HCT116 (cell line): ENCODE measurements at regions not wholly inside any gene's neighbourhood (a gene's known extent, or its start where the extent isn't known, plus 50 kb on each side); places are given as distances from the start of the nearest gene placed in this dataset.
A peak's percentile ranks its signal among the peaks of the same experiment; 100 is the strongest.

ENCODE experiments used
- ATAC-seq: fragments of 200-7000 bp; cut with Tn5 transposase; 2 replicates; pipeline ENCODE4 v1.9.1; 2020; ENCODE audit warnings: mild to moderate bottlenecking, moderate library complexity
- BruUV-seq: library from RNA; stranded (reverse); fragments of 400-500 nt; replicated peaks from 2 replicates; lab custom pipeline; 2021; lab: Mats Ljungman, UMichigan
- CTCF ChIA-PET: fragments of 300-600 bp; sonication (Branson Sonifier 250); formaldehyde crosslinking; loops from one replicate; lab custom pipeline; 2021; ENCODE audit warnings: antibody characterized with exemption; lab: Charles Lee
- POLR2A ChIA-PET: fragments of 300-600, 350-600 bp; sonication (Branson Sonifier 250); formaldehyde crosslinking; loops from one replicate; lab custom pipeline; 2021; ENCODE audit warnings: antibody characterized with exemption; lab: Charles Lee
- RAD21 ChIA-PET, 2 experiments: fragments of 300-600 bp; sonication (Branson Sonifier 250); formaldehyde crosslinking; loops; one replicate each; lab custom pipeline; 2023; ENCODE audit warnings: low total read pairs in 2 of 2; ENCODE audit not compliant: uncharacterized antibody in 2 of 2, unreplicated experiment in 2 of 2, low non-redundant PET in 1 of 2; lab: Charles Lee
- DNase-seq: peaks from one replicate; pipeline ENCODE4 v3.0.0-alpha.2; 2010; ENCODE audit warnings: low read depth, low spot score
- H2AFZ ChIP-seq: fragments of 200-600 bp; shearing (Covaris generic), sonication (generic); 2 replicates; pipeline ENCODE4 v1.6.1; 2017; ENCODE audit warnings: low read depth, mixed run types, mixed read lengths, antibody characterized with exemption, low read length; ENCODE audit not compliant: poor library complexity, severe bottlenecking
- H3K27ac ChIP-seq: 2 replicates; pipeline ENCODE4 v1.5.1; 2012; ENCODE audit warnings: low read depth, low read length
- H3K27me3 ChIP-seq: fragments of 200-600 bp; sonication (generic); 2 replicates; pipeline ENCODE4 v1.6.1; 2016; ENCODE audit warnings: mixed run types, low read length, mixed read lengths; ENCODE audit not compliant: insufficient read depth
- H3K36me3 ChIP-seq, 2 experiments: fragments of 200-500 bp in 1 of 2; fragments of 200-600 bp in 1 of 2; sonication (Bioruptor generic) in 1 of 2; sonication (generic) in 1 of 2; 2 replicates each; pipeline versions ENCODE4 v1.5.1 to v1.6.1; 2014 to 2016; ENCODE audit warnings: low read length in 2 of 2, inconsistent platforms in 1 of 2, mixed read lengths in 1 of 2, mixed run types in 1 of 2; ENCODE audit not compliant: insufficient read depth in 2 of 2, control insufficient read depth in 1 of 2
- H3K4me1 ChIP-seq, 2 experiments: fragments of 200-600 bp in 1 of 2; sonication (generic) in 1 of 2; 2 replicates each; pipeline versions ENCODE4 v1.5.1 to v1.6.1; 2012 to 2017; ENCODE audit warnings: low read length in 2 of 2, inconsistent platforms in 1 of 2, mild to moderate bottlenecking in 1 of 2, mixed read lengths in 1 of 2, mixed run types in 1 of 2, moderate library complexity in 1 of 2; ENCODE audit not compliant: insufficient read depth in 2 of 2, control insufficient read depth in 1 of 2
- H3K4me2 ChIP-seq: fragments of 200-600 bp; sonication (generic); 2 replicates; pipeline ENCODE4 v1.6.1; 2017; ENCODE audit warnings: mixed run types, low read length, mixed read lengths
- H3K4me3 ChIP-seq, 2 experiments: fragments of 200-600 bp in 1 of 2; sonication (generic) in 1 of 2; replicated peaks in 1 of 2; 2 replicates each; pipeline ENCODE4 v1.5.1; 2011 to 2016; ENCODE audit warnings: low read length in 2 of 2, control low read depth in 1 of 2, low read depth in 1 of 2, mild to moderate bottlenecking in 1 of 2, mixed read lengths in 1 of 2, mixed run types in 1 of 2
- H3K79me2 ChIP-seq: fragments of 200-600 bp; sonication (generic); 2 replicates; pipeline ENCODE4 v1.6.1; 2017; ENCODE audit warnings: mild to moderate bottlenecking, mixed run types, low read length, moderate library complexity, mixed read lengths; ENCODE audit not compliant: insufficient read depth
- H3K9ac ChIP-seq: fragments of 200-600 bp; sonication (generic); 2 replicates; pipeline ENCODE4 v1.6.1; 2016; ENCODE audit warnings: low read length, mixed read lengths
- H3K9me2 ChIP-seq: fragments of 200-600 bp; sonication (generic), shearing (Covaris generic); 2 replicates; pipeline ENCODE4 v1.6.1; 2017; ENCODE audit warnings: mixed run types, mild to moderate bottlenecking, moderate library complexity; ENCODE audit not compliant: insufficient read depth
- H3K9me3 ChIP-seq, 2 experiments: fragments of 200-500 bp in 1 of 2; fragments of 200-600 bp in 1 of 2; sonication (Bioruptor generic) in 1 of 2; sonication (generic) in 1 of 2; 2 replicates each; pipeline ENCODE4 v1.6.1; 2014 to 2017; ENCODE audit warnings: low read length in 2 of 2, mixed read lengths in 2 of 2, inconsistent platforms in 1 of 2, low read depth in 1 of 2, mild to moderate bottlenecking in 1 of 2, mixed run types in 1 of 2, moderate library complexity in 1 of 2; ENCODE audit not compliant: control insufficient read depth in 1 of 2, insufficient read depth in 1 of 2
- H4K20me1 ChIP-seq: fragments of 200-600 bp; sonication (generic), shearing (Covaris generic); 2 replicates; pipeline ENCODE4 v1.6.1; 2017; ENCODE audit warnings: mixed run types, mild to moderate bottlenecking, moderate library complexity; ENCODE audit not compliant: insufficient read depth
- EGR1 ChIP-seq: IDR thresholded peaks from 2 replicates; pipeline ENCODE4 v1.6.1; 2012; ENCODE audit warnings: low read depth
- EZH2phosphoT487 ChIP-seq: fragments of 200-600 bp; IDR thresholded peaks from 2 replicates; pipeline ENCODE4 v1.6.1; 2018; ENCODE audit warnings: antibody characterized with exemption, borderline replicate concordance
- POLR2A ChIP-seq: IDR thresholded peaks from 2 replicates; pipeline ENCODE4 v1.7.0; 2011; ENCODE audit warnings: borderline replicate concordance; ENCODE audit not compliant: insufficient read depth, insufficient read length; ENCODE audit errors: extremely low read depth
- POLR2AphosphoS5 ChIP-seq: IDR thresholded peaks from 2 replicates; pipeline ENCODE4 v1.6.1; 2011; ENCODE audit warnings: mild to moderate bottlenecking, low read depth, low read length, moderate library complexity
- SIN3A ChIP-seq: IDR thresholded peaks from 2 replicates; pipeline ENCODE4 v1.6.1; 2012; ENCODE audit warnings: low read depth
- SP1 ChIP-seq: IDR thresholded peaks from 2 replicates; pipeline ENCODE4 v1.6.1; 2012; ENCODE audit warnings: low read depth
- TCF7L2 ChIP-seq: IDR thresholded peaks from 2 replicates; pipeline ENCODE4 v1.7.0; 2011; ENCODE audit warnings: borderline replicate concordance, inconsistent platforms; ENCODE audit not compliant: insufficient read depth, insufficient read length; ENCODE audit errors: extremely low read depth
- YY1 ChIP-seq: IDR thresholded peaks from 2 replicates; pipeline ENCODE4 v1.6.1; 2011; ENCODE audit warnings: low read length, low read depth, moderate library complexity, mild to moderate bottlenecking; ENCODE audit not compliant: insufficient replicate concordance; ENCODE audit errors: extremely low read depth
- ZFX ChIP-seq: fragments of 450-650 bp; IDR thresholded peaks from 2 replicates; pipeline ENCODE4 v1.6.1; 2017
- ZNF274 ChIP-seq: fragments of 200-500 bp; sonication (Bioruptor generic); IDR thresholded peaks from 2 replicates; pipeline ENCODE4 v1.6.1; 2014; ENCODE audit warnings: mild to moderate bottlenecking, low read depth, low read length, inconsistent platforms
- intact Hi-C: fragments of 100-400 bp; cut with micrococcal nuclease; formaldehyde crosslinking; loops from 2 replicates; pipeline ENCODE4 v1.10.0; 2022
- TF ChIP-seq, protein P1 (sequence below): IDR thresholded peaks from 2 replicates; pipeline ENCODE4 v1.6.1; 2012; ENCODE audit warnings: low read depth
- TF ChIP-seq, protein P2 (sequence below): IDR thresholded peaks from 2 replicates; pipeline ENCODE4 v1.6.1; 2011; ENCODE audit warnings: mild to moderate bottlenecking, low read length, moderate library complexity; ENCODE audit not compliant: insufficient replicate concordance; ENCODE audit errors: extremely low read depth

DNA sequence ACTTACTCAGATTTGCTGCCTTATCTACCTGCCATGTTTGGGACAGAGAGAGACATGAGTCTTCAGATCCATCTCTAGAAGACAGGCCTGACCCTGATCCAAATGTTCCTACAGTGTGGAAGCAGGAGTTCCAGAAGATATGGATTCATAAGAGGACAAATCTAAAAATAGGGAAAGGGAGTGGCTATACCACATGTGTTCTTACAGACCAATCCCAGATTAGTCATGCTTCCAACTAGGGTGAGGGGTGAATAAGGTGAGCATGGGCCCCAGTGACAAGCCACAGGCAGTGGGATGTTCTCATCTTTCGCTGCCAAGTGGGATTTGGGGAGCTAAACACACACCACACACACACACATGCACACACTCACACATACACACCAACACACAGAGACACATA, 670.7 kb upstream of the CITED2 start:
- H3K4me2 ChIP-seq, result peak overlapping the region; percentile 34; the same call in 1 of the 2 replicates

DNA sequence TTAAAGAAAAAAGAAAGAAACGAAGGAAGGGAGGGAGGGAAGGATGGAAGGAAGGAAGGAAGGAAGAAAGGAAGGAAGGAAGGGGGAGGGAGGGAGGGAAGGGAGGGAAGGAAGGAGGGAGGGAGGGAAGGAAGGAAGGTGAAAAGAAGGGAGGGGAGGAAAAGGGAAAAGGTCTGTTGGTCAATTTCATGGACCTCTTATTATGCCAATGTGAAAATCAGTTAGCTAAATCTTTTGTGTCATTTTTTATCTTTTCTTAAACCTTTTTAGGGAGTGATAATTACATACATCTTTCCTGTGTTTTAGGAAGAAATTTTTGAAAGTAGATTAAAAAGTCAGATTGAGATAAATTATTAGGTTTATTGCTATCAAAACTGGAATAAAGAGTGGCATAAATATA, 670.2 kb upstream of the CITED2 start:
- no peak overlapping the region for H3K9ac ChIP-seq
- no peak for TF ChIP-seq SP1
- no peak for TF ChIP-seq EGR1
- TF ChIP-seq, protein P1, sequence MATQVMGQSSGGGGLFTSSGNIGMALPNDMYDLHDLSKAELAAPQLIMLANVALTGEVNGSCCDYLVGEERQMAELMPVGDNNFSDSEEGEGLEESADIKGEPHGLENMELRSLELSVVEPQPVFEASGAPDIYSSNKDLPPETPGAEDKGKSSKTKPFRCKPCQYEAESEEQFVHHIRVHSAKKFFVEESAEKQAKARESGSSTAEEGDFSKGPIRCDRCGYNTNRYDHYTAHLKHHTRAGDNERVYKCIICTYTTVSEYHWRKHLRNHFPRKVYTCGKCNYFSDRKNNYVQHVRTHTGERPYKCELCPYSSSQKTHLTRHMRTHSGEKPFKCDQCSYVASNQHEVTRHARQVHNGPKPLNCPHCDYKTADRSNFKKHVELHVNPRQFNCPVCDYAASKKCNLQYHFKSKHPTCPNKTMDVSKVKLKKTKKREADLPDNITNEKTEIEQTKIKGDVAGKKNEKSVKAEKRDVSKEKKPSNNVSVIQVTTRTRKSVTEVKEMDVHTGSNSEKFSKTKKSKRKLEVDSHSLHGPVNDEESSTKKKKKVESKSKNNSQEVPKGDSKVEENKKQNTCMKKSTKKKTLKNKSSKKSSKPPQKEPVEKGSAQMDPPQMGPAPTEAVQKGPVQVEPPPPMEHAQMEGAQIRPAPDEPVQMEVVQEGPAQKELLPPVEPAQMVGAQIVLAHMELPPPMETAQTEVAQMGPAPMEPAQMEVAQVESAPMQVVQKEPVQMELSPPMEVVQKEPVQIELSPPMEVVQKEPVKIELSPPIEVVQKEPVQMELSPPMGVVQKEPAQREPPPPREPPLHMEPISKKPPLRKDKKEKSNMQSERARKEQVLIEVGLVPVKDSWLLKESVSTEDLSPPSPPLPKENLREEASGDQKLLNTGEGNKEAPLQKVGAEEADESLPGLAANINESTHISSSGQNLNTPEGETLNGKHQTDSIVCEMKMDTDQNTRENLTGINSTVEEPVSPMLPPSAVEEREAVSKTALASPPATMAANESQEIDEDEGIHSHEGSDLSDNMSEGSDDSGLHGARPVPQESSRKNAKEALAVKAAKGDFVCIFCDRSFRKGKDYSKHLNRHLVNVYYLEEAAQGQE, result no peak
- TF ChIP-seq POLR2A, result no peak
- no peak for TF ChIP-seq POLR2AphosphoS5
- TF ChIP-seq, protein P2, sequence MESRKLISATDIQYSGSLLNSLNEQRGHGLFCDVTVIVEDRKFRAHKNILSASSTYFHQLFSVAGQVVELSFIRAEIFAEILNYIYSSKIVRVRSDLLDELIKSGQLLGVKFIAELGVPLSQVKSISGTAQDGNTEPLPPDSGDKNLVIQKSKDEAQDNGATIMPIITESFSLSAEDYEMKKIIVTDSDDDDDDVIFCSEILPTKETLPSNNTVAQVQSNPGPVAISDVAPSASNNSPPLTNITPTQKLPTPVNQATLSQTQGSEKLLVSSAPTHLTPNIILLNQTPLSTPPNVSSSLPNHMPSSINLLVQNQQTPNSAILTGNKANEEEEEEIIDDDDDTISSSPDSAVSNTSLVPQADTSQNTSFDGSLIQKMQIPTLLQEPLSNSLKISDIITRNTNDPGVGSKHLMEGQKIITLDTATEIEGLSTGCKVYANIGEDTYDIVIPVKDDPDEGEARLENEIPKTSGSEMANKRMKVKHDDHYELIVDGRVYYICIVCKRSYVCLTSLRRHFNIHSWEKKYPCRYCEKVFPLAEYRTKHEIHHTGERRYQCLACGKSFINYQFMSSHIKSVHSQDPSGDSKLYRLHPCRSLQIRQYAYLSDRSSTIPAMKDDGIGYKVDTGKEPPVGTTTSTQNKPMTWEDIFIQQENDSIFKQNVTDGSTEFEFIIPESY, result no peak
- no peak for TF ChIP-seq ZNF274
- no peak for TF ChIP-seq SIN3A
- TF ChIP-seq ZFX, result no peak
- peaks cover 21 to 37% of the 10 kb centered on the region in 2 experiments for H3K4me1 ChIP-seq
- H2AFZ ChIP-seq, result peak overlapping the region; percentile 40
- intact Hi-C loops, result loop anchor here (5.0 kb wide), 1 partner anchor 667 kb away; no protein-coding TSS in a partner anchor
- no peak overlapping the region for H3K4me3 ChIP-seq
- no peaks in the 10 kb centered on the region for H4K20me1 ChIP-seq
- H3K4me2 ChIP-seq, result peak overlapping the region; percentile 48
- ChIA-PET CTCF (interaction anchor here (1.2 to 1.7 kb wide), 2 partner anchors 8 to 680 kb away, joined by 3 to 12 read pairs; no protein-coding TSS in a partner anchor), RAD21 (no interaction called here), POLR2A (no interaction called here)
- H3K36me3 ChIP-seq, result no peaks in the 10 kb centered on the region
- no peaks in the 10 kb centered on the region for H3K79me2 ChIP-seq
- BruUV-seq, result no TSS peak
- H3K9me3 ChIP-seq, result no peaks in the 10 kb centered on the region
- H3K27ac ChIP-seq, result no peak overlapping the region
- ATAC-seq (no peak), DNase-seq (no peak)
- H3K27me3 ChIP-seq, result no peaks in the 10 kb centered on the region
- H3K9me2 ChIP-seq, result no peaks in the 10 kb centered on the region

More for the DNA sequence above, 670.7 kb upstream of the CITED2 start:
- DNase-seq (no peak), ATAC-seq (no peak)
- H3K4me3 ChIP-seq, result no peak overlapping the region
- TF ChIP-seq TCF7L2, result no peak
- TF ChIP-seq ZNF274, result no peak
- no peak for TF ChIP-seq POLR2AphosphoS5
- no peak for TF ChIP-seq EZH2phosphoT487
- 0 out of 2 replicates have a peak, but pooled peaks have one; percentile 12 for TF ChIP-seq ZFX
- TF ChIP-seq YY1, result no peak
- H3K27me3 ChIP-seq, result no peaks in the 10 kb centered on the region
- no peaks in the 10 kb centered on the region for H3K79me2 ChIP-seq
- H4K20me1 ChIP-seq, result no peaks in the 10 kb centered on the region
- POLR2A ChIA-PET, result no interaction called here
- H3K36me3 ChIP-seq, result no peaks in the 10 kb centered on the region
- peak overlapping the region; percentile 14 for H2AFZ ChIP-seq
- peaks cover 21 to 37% of the 10 kb centered on the region in 2 experiments for H3K4me1 ChIP-seq
- H3K27ac ChIP-seq, result no peak overlapping the region
- intact Hi-C loops, result no loop called here
- H3K9ac ChIP-seq, result no peak overlapping the region
- H3K9me3 ChIP-seq, result no peaks in the 10 kb centered on the region
- CTCF ChIA-PET, result no interaction called here
- RAD21 ChIA-PET, result no interaction called here
- no peaks in the 10 kb centered on the region for H3K9me2 ChIP-seq
- BruUV-seq, result no TSS peak
